Astrocyte of the cerebellum (primary cell): ENCODE measurements at regions not wholly inside any gene's neighbourhood (a gene's known extent, or its start where the extent isn't known, plus 50 kb on each side); places are given as distances from the start of the nearest gene placed in this dataset.
"Not testable (repeated sequence)": the region's sequence is repeated elsewhere in the genome, so short reads cannot be mapped to it uniquely, and the experiment has no call there.

Source experiments
- DNase-seq: peaks from one replicate; pipeline ENCODE4 v3.0.0-alpha.2; 2011; ENCODE audit warnings: low read depth
- H3K4me3 ChIP-seq: 2 replicates; pipeline ENCODE4 v1.5.1; 2011; ENCODE audit warnings: mild to moderate bottlenecking, low read depth, low read length, moderate library complexity
- in situ Hi-C: cut with HindIII; loops from 2 replicates; pipeline ENCODE4 v1.10.0; 2017; ENCODE audit warnings: low sequenced_read_pairs
- TF ChIP-seq, protein P1 (sequence below): IDR thresholded peaks from 2 replicates; pipeline ENCODE4 v1.5.1; 2012; ENCODE audit warnings: low read length, low read depth, moderate library complexity, mild to moderate bottlenecking; ENCODE audit errors: missing control alignments

DNA sequence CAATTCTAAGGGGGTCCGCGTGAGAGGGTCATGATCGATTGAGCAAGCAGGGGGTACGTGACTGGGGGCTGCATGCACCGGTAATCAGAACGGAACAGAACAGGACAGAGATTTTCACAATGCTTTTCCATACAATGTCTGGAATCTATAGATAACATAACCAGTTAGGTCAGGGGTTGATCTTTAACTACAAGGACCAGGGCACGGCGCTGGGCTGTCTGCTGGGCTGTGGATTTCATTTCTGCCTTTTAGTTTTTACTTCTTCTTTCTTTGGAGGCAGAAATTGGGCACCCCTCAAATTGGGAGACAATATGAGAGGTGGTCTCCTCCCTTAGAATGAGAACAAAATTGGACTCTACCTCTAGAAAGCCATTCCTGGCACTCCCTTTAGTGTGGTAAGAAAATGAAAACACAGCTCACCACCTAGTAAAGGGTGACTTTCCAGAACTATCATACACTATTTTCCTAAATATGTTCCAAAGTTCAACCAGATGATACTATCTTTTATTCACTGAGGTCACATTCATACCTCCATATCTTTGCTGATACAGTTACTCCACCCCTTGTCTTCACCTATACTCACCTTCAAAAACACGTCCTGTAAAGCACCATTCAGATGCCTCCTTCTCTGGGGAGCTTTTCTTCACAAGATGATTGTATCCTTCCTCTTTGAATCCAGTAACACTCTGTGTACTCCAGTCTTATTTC, 1058.3 kb upstream of the SLIT2 start:
- DNase-seq: no peak
- TF ChIP-seq, protein P1, sequence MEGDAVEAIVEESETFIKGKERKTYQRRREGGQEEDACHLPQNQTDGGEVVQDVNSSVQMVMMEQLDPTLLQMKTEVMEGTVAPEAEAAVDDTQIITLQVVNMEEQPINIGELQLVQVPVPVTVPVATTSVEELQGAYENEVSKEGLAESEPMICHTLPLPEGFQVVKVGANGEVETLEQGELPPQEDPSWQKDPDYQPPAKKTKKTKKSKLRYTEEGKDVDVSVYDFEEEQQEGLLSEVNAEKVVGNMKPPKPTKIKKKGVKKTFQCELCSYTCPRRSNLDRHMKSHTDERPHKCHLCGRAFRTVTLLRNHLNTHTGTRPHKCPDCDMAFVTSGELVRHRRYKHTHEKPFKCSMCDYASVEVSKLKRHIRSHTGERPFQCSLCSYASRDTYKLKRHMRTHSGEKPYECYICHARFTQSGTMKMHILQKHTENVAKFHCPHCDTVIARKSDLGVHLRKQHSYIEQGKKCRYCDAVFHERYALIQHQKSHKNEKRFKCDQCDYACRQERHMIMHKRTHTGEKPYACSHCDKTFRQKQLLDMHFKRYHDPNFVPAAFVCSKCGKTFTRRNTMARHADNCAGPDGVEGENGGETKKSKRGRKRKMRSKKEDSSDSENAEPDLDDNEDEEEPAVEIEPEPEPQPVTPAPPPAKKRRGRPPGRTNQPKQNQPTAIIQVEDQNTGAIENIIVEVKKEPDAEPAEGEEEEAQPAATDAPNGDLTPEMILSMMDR: no peak
- H3K4me3 ChIP-seq: no peak overlapping the region
- in situ Hi-C loops: no loop called here

DNA sequence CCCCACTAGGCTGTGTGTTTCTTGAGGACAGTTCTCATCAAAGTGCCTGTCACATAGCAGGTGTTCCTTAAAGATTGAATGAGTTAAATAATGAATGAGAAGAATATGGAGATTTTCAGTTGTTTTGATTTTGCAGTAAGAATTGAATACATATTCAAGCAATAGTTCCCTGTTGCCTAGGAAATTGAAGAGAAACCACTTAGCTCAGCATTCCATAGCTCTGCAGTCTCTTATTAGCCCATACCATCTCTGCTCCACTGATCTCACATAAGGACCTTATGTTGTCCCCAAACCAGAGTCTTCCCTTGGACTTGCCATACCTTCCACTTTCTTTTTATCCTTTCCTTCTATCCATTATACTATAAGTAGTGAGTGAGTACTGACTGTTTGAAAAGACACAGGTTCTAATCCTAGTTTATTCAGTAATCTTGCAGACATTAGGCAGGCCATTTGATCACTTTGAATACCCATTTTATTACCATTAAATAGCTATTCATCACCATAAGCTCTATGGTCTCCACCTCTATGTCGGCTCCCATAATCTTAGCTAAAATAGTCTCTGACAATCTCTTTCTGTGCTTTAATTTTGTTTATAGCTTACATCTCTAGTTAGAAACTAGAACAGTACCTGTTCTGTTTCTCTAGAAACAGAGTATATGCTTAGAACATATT, 1059.6 kb upstream of the SLIT2 start:
- no peak for DNase-seq
- TF ChIP-seq, protein P1: no peak
- H3K4me3 ChIP-seq: no peak overlapping the region
- in situ Hi-C loops: no loop called here

DNA sequence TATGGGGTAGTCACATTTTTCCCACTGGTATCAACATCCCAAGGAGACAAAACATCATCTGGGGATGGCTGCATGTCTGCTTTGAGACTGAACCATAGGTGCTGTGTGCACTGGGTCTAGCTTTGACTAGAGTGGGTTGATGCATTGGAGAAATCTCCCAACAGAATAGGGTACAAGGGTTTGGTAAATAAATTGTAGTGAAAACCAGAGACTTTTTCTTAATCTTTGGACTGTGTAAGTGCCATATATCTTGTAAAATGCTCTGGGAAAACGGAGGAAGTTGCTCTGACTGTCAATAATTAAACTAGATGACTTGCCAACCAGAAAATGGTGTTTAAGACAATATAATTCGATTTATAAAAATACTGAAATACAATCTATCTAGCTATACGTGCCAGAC, 1064.0 kb upstream of the SLIT2 start:
- no peak for DNase-seq
- in situ Hi-C loops: no loop called here
- TF ChIP-seq, protein P1: no peak
- no peak overlapping the region for H3K4me3 ChIP-seq

DNA sequence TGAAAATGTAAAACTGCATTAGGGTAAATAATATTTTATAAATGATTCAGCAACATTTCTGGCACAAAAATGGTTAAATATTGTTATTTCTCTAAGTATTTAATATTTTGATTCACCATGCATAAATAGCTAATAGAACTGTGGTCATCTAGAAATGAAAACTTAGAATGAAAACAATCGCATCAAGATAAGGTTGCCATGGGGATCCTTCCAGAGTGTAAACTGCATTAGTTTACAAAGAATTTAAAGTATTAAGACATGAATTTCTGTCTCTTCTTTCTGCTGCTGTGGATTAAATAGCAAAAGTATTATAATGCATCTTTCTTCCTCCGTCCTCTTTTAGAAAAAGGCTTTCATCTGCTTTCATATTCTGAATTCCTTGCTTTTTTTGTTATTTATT, 1064.6 kb upstream of the SLIT2 start:
- TF ChIP-seq, protein P1: no peak
- H3K4me3 ChIP-seq: no peak overlapping the region
- DNase-seq: no peak
- in situ Hi-C loops: no loop called here

DNA sequence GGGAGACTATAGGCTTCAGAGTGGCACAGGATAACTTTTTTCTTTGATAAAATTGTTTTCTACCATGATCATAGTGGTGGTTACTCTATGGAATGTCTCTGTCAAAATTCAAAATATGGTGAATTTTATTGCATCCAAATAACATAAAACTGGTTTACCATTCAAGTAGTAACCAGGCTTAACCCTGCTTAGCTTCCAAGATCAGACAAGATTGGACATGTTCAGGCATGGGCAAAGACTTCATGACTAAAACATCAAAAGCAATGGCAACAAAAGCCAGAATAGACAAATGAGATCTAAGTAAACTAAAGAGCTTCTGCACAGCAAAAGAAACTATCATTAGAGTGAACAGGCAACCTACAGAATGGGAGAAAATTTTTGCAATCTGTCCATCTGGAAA, 1070.1 kb upstream of the SLIT2 start:
- H3K4me3 ChIP-seq, in situ Hi-C loops: not testable (repeated sequence)

DNA sequence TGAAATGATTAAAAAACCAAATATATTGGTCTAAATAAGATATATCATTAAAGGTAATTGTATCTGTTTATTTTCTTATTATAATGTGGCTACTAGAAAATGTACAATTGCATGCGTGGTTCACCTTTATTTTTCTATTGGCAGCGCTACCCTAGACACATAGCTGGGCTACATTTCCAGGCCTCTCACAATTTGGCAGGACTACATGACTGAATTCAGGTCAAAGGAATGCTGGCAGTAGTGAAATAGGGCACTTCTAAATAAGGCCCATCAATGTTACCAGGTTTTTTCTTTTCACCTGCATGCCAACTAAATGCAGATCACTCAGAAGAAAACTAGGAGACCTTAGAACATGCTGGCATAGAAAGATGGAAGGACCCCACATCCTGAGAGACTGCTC, 1072.9 kb upstream of the SLIT2 start:
- TF ChIP-seq, protein P1: no peak
- in situ Hi-C loops: no loop called here
- DNase-seq: no peak
- H3K4me3 ChIP-seq: no peak overlapping the region

More for the DNA sequence above, 1070.1 kb upstream of the SLIT2 start:
- not testable (repeated sequence) for DNase-seq

DNA sequence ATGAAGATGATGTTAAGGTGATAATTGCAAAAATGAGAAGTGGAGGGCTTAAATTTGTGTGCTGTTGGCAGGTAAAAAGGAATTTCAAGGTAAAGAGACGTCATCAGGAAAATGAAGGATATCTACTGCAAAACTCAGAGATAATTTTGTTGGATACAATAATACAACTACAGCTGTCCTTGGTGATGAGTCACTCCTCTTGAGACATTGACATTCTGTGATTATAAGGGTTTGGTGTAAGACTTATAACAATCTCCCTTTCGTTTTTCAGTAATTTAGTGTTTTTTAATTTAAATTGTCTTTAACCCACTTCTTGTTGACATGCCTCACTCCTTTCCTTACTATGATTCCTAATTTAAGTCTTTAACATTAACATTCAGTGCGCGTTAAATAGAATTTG, 1074.1 kb upstream of the SLIT2 start:
- TF ChIP-seq, protein P1: no peak
- H3K4me3 ChIP-seq: no peak overlapping the region
- DNase-seq: no peak
- in situ Hi-C loops: no loop called here
